GM20000 (cell line): ENCODE measurements at regions not wholly inside any gene's neighbourhood (a gene's known extent, or its start where the extent isn't known, plus 50 kb on each side); places are given as distances from the start of the nearest gene placed in this dataset.
"Not testable (repeated sequence)": the region's sequence is repeated elsewhere in the genome, so short reads cannot be mapped to it uniquely, and the experiment has no call there.

Experiments
- DNase-seq: peaks from one replicate; pipeline ENCODE4 v3.0.0; 2012; ENCODE audit warnings: low spot score
- CTCF ChIP-seq: IDR thresholded peaks from 2 replicates; pipeline ENCODE4 v1.5.1; 2012; ENCODE audit warnings: mild to moderate bottlenecking, control low read depth; ENCODE audit errors: extremely low read depth, missing control alignments

GRCh38 chr6:166704171-166704570 lies 77.1 kb upstream of the RPS6KA2 start:
- TF ChIP-seq CTCF, result no peak
- no peak for DNase-seq

- no peak for DNase-seq
- TF ChIP-seq CTCF, result no peak
These were observed 76.2 kb upstream of the RPS6KA2 start for GRCh38 chr6:166703149-166703710.

- not testable (repeated sequence) for DNase-seq
These were observed 74.4 kb upstream of the RPS6KA2 start for GRCh38 chr6:166701424-166701823.

GRCh38 chr6:166700871-166701270 lies 73.8 kb upstream of the RPS6KA2 start:
- DNase-seq, result not testable (repeated sequence)

GRCh38 chr6:166697113-166697512 lies 70.1 kb upstream of the RPS6KA2 start:
- DNase-seq, result no peak
- TF ChIP-seq CTCF, result no peak

- DNase-seq, result no peak
- no peak for TF ChIP-seq CTCF
These were observed 66.8 kb upstream of the RPS6KA2 start for GRCh38 chr6:166693880-166694279.

GRCh38 chr6:166692723-166693302 lies 65.8 kb upstream of the RPS6KA2 start:
- DNase-seq, result no peak
- TF ChIP-seq CTCF, result no peak

- no peak for TF ChIP-seq CTCF
These were observed 64.7 kb upstream of the RPS6KA2 start for GRCh38 chr6:166691746-166692145.

GRCh38 chr6:166691199-166691598 lies 64.1 kb upstream of the RPS6KA2 start:
- DNase-seq, result no peak
- TF ChIP-seq CTCF, result no peak

More at GRCh38 chr6:166691746-166692145, 64.7 kb upstream of the RPS6KA2 start:
- no peak for DNase-seq
